NCI-H2196 treated with DMSO at 0.1 percent for 48 hours (cell line): ENCODE measurements at regions not wholly inside any gene's neighbourhood (a gene's known extent, or its start where the extent isn't known, plus 50 kb on each side); places are given as distances from the start of the nearest gene placed in this dataset.

Source experiments
- DNase-seq: peaks from one replicate; lab custom pipeline; 2025; ENCODE audit not compliant: unreplicated experiment; lab: John Stamatoyannopoulos, UW

DNA sequence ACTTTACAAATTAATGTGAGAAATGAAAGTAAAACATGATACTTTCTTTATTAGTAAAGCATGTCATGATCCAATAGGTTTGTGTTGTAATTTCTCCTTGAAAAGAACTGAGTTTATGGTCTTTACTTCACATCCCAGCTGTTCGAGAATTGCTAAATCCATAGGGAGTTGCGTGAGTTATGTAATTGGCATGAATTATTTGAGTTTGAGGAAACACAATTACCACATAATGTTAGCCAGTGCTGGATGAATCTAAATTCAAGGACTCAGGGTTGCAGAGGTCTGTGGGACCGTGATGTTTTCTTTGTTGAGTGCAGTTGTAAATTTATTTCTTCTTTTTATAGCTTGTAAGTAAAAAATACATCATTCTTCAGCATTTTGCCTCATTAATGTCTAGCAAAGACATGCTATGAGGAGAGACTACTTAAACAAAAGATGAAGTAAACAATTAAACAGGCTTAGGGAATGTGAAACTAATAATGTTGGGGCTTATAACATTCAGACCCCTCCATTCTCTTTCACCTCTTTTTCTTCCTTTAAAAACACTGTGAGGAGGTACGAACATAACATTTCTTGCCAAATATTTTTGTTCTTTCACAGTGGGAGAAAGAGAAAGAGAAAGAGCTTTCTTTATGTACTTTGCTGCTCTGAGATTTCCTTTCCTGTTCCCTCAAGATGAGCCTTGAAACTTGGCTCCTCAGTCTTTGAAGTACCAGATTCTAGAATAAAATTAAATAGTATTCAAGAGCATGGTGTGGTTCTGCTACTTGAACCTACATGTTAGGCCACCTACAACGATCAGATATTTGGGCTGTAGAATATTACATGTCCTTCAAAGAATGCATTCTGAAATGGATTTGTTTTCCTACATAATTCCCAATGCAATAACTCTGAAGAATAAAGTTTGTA lies 159.6 kb upstream of the ANK2 start:
- DNase-seq, result no peak

DNA sequence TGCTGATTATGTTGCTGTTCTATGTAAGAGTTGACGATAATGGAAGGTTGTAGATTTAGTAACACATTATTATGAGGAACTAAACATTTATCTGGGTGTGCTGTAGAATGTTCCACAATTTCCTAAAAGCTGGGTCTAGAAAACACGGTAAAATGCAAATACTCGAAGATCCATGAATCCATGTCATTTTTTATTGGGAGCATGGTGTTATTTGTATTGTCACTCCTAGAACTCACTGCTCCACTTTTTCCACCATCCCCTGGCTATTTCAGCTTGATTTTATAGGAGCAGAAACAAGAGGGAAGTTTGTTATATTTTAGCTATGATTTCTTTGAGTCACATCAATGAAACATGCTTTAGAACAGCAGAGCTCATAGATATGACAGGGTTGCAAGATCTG lies 155.0 kb upstream of the ANK2 start:
- DNase-seq, result no peak

DNA sequence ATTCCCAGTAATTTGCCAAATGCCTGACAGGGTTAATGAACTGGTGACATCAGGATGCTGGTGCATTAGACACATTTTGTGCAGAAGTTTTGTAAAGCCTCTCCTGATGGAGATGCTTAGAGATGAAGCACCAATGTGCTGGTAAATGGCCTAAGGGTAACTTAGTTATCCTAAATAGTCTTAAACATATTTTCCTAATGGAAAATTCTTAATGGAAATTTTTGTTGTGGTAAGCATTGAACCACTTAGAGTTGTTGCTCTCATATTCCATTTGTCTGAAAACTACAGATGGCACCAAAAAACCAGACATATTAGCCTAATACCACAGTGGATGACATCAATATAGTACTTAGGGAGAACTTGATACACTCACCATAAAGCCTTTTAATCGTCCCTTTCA lies 154.5 kb upstream of the ANK2 start:
- no peak for DNase-seq

DNA sequence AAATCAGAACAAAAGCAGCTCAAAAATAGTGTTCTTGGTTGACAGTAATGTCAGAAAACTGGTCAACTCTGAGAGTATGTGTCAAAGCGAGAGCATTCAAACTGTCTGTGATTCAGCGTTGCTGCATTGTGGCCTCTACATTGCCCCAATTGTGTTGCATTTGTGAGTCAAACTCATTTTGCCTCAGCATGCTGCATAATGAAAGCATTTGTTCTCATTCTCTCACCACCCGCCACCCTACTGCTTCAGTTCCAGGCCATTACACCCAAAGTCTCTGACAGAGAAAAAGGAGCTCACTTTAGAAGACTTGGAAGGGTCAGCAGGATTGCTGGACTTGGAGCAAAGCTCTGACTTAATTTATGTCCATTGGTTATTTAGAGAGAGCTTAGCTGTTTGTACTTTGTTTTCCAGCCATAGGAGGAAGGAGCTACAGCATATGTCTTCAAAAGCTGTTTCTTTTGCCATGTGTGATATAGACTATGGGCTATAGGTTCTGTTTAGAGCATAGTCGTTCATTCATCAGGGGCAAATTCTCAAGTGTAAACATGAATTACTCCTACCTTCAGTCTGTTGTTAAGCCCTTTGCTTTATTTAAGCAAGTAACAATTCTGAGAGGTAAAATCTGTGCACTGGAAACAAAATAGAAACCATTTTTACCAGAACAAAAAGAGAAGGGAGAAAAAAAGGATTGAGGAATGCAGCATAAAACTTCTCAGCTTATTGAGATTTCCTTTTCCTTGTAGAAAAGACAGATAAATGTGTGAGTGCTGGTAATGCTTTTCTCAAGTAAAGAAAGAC lies 153.4 kb upstream of the ANK2 start:
- no peak for DNase-seq

DNA sequence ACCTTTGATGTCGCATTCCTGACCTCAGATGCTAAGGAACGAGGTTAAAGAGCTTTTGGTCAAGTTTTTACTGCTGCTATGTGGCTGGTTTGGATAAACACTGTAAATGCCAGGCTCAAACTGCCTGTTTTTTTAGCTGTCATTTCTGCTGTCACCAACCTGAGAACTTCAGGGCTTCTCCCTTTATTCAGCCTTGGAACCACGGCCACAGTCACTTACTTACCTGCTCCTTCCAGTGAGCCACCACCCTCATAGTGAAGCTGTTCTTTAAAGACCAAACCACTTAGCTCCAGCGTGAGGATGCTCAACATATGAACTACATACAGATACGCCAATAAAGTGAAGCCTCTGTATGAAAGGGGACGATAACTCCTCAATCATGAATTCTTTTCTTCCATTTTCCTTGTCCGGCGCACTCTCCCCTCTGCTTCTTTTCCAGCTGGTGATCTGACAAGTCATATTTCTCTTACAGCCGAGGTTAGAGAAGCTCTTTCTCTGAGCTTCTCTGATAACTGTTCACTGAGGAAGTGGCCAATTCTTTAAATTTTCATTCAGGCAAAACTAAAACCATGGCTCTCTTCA lies 152.8 kb upstream of the ANK2 start:
- no peak for DNase-seq

DNA sequence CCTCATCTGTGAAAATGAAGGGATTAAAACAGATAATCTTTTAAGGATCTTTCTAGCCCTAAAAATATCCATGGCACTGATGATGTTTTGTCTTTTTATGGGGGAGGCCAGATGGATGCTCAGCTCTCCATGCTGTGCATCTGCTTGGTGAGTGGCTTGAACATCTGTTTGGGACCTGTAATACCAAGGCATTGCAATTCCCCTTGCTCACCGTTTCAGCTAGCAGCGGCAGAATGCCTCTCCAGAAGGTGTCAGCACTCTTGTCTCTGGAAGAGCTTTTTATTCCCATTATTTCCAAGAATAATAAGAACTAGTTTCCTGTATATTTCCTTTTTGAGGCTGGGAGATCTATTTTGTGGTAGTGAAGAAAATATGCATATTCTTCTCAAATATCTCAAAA lies 151.9 kb upstream of the ANK2 start:
- DNase-seq, result no peak

DNA sequence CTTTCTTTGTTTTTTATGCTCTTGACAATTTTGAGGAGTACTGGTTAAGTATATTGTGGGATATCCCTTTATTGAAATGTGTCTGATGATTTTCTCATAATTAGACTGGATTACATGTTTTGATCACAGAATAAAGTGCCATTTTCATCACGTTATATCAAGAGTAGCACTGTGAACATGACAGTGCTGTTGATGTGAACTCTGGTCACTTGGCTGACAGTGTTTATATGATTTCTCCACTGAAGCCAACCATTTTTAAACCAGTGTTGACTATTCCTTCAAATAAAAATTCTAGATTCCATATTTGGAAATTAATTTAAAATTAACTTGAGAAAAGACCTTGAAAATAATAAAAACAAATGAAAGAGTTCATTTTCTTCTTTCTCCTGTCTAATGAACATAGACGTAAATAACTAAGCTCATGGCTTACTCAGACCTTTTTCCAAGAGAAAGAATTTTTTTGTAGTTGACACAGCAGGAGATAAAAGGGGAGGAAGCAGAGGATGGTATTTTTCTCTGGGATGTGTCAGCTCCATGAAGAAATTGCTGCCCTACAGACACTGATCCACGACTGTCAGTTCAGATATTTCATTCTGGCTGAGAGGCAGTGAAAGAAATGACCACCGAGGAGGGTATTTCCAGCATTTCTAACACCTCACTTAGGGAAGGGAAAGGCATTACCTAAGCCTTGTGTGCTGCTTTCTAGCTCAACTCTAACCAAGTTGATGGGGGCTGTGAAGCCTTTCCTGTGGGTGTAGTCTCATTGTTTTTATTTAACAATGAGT lies 150.9 kb upstream of the ANK2 start:
- DNase-seq, result no peak

DNA sequence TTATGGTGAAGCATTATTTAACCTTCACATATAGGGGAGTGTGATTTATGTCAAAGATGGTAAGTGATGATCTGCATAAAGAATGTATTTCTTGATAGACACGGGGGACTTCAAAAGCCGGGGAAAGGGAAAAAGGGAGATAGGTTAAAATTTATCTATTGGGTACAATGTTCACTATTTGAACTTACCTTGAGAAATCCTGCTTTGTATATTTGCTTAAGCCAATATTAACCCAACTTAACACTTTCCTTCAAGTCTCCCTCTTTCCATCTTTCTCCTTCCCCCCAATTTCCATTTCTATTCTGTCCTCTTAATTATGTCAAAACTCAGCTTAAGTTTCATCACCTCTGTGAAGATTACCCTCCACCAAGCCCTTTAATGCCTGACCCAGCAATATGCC lies 149.0 kb upstream of the ANK2 start:
- no peak for DNase-seq

DNA sequence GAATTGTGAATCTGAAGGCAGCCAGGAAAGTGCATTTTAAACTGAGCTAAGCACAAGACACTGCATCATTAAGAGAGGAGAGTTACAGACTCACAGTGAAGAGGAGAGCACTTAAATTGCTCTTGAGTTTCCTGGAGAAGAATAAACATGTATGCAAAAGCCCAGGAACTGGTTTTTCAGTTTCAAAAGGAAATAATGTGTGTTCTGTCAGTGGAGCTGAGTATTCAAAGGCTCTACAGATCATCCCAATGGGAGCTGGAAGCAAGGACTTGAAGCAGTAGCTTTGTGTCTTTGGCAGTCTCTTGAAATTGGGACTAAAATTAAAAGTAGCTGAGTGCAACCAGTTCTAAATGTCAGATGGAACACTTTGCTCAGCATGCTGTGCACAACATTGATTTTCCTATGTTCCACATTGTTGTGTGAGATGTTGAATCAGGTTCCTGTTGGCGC lies 147.5 kb upstream of the ANK2 start:
- DNase-seq, result no peak

DNA sequence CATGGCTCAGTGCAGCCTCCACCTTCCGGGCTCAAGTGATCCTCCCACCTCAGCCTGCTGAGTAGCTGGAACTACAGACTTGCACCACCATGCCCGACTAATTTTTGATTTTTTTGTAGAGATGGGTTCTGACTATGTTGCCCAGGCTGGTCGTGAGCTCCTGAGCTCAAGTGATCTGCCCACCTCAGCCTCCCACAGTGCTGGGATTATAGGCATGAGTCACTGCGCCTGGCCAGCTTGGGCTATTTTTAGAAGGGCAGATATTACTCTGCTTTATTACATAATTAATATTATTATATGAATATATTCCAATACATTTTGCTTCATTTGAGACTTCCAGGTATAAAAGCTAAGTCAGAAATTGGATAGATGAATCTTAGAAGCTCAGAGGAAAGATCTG lies 143.7 kb upstream of the ANK2 start:
- DNase-seq, result no peak

DNA sequence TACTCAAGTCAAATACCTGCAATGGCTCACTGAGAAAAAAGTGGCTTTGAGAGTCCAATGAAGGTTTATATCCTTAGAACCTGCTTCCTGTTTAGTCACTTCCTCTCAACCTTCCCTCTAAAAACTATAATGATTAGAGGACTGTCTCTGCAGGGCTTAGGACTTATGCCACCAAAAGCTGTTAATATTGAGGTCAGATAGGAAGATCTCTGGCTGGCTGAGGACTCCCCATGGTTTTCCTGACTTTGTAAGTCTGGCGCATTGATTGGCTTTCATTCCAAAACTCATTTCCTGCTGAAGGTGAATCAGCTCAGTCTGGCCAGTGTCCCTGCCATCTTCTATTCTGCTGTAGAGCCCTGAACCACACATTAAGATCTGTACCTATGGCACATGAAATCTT lies 140.9 kb upstream of the ANK2 start:
- no peak for DNase-seq

DNA sequence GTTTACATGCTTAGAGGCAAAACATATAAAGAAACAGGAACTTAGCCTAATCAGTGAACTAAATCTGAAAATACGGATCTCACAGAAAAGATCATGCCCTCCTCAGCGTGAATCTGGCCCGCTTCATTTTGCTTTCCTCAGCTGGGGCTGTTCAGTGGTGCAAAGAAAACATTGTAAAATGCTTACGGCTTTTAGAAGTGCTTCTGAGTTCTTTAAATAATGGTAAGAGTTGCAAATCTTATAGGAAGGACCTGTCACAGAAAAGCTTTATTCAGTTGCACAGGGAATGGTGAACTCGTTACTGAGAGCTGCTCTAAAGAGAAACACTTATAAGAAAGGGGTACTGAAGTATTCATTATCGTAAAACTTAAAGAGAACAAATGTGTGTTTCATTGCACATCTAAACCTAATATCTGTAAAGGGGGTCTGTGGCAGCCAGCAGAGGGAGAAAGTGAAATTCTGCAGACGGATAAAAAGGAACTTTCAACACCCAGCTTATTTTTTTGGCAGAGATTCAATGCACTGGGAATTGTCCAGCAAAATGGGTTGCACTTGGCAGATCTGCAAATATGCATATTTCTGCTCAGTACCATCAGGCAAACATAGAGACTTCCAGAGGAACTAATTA lies 139.2 kb upstream of the ANK2 start:
- DNase-seq, result no peak

DNA sequence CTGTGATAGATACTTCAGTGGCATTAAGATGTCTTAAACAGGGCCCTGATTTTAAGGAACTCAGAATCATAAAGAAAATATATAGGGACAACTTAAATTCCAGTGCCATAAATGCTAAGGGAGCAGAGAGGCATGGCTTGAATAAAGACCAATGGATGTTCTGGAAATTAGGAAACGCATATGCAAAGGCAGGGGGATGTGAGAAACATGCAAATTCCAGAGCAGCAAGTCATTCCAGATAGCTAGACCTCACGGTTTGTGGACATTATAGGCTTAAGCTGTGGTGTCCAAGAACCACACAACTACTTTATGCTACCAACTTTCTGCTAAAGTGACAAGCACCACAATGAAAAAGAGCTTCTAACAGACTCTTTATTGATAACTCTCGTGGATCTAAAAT lies 132.6 kb upstream of the ANK2 start:
- DNase-seq, result no peak

DNA sequence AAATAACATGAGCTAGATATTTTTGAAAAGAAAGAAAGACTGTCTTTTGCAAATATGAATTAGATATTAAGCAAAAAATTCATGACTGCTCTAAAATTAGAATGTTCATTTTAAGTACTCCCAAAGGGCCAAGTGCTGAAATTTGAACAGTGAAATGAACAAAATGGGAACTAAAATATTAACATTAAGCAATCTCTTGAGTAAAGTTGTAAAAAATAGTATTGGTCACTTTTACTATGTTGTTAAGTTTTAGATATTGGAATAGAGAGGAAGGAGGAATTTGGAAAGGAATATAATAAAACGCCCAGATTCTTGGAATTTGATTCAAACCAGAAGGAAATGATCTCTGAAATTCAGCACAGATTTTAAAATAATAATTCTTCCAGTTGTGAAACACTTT lies 125.9 kb upstream of the ANK2 start:
- DNase-seq, result no peak

DNA sequence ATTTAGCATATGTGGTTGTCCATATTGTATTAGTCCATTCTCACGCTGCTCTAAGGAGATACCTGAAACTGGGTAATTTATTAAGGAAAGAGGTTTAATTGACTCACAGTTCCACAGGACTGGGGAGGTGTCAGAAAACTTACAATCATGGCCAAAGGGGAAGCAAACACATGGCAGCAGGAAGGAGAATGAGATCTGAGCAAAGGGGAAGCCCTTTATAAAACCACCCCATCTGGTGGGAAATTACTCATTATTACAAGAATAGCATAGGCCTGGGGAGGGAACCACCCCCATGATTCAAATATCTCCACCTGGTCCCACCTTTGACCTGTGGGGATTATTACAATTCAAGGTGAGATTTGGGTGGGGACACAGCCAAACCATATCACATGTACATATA lies 122.6 kb upstream of the ANK2 start:
- no peak for DNase-seq

DNA sequence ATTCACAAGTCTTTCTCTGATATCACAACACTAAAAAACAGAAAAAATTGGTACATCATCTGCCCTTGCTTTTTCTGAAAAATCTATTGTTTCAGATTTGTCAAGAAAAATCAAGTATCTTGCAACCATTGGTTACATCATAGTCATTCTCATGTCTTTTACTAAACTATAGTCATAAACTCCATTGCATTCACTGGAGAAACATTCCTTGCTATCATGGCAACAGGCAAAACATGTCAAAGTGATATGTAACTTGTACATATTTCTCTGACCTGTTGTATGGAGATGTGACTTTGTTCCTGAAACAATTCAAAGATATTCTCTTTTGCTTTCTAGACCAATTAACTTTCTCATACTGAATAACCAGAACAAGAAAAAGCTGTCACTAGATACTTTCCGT lies 121.9 kb upstream of the ANK2 start:
- DNase-seq, result no peak

DNA sequence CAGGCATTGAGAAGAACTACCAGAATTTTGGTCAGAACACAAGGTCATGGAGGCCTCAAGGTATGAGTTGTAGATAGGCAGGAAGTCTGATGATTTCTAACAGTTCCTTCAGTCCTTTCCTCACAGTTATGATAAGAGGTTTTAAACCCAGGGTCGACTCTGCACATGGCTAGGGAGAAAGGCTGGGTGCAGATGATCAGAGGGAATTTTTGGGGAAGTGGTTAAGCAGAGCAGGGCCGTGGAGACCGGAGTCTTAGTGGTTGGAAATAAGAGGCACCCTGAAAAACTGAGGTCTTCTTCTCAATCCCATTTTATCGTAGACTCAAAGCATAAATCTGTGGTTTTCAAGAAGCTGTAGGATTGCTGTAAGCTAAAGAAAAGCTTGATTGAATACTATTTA lies 118.5 kb upstream of the ANK2 start:
- no peak for DNase-seq

DNA sequence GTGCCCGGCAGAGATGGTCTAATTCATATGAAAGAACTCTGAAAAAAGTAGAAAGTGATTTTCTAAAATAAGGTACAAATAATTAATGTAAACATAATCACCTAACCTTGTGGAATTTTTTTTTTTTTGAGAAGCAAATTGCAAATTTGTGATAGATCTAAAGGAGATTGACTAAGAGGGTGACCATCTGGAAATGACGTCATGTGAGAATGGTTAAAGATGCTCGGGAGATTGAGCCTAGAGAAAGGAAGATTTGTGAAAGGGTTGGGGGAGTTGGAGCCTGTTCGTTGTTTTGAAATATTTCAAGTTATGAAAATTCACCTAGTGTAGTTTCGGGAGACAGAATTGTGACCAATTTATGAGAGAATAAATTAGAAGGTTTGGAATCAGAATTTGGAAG lies 115.7 kb upstream of the ANK2 start:
- DNase-seq, result no peak

DNA sequence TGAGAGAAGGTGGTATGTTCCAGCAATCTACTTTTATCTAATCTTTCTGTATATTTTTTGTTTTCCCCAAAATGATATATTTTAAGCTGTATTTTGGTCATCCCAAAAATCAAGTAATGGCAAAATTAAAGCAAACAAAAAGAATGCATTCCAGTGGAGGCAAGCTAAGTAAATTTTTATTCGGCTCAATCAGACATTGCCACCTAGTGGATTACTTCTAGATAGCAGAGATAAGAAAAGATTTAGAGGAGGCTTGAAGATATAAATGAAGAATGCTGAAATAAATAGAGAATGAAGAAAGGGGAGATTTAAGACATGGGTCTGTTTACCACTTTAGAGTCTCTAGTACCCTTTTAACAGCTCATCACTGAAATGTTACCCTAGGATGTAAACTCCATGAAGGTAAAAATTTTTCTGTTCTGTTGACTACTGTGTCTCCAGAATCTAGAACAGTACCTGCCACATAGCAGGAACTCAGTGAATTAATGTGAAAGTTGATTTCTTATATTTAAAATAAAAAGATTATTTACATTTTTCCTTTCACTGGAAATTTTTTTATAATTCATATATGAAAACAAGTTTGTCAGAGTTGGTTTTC lies 110.9 kb upstream of the ANK2 start:
- DNase-seq, result peak; percentile 11

DNA sequence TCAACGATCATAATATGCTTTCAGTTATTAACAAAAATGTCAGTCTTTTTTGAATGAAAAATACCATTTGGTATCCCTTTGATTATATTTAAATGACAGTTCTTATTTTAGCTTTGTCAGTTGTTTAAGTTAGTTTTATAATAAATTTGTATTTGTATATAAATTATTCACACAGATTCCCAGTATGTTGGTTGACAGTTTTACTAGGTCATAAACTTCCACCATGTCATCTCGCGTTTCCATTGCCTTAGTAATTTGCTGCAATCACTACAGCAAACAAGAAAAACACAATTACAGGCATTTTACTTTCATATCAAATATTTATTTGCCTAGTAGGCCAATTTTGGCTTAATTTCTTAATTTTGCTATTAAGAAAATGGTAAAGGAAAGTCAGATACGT lies 109.6 kb upstream of the ANK2 start:
- DNase-seq, result no peak
